Activated T-helper 2 cell treated with anti-CD3 and anti-CD28 coated beads, Interferon-gamma antibody, Interleukin-2, Interleukin-4, amounts not matched to agents 10 μg/mL and 5 μg/mL and 100 μg/mL, durations not matched to agents 14 hours and 24 hours and 36 hours (primary cell): ENCODE measurements at regions not wholly inside any gene's neighbourhood (a gene's known extent, or its start where the extent isn't known, plus 50 kb on each side); places are given as distances from the start of the nearest gene placed in this dataset.

Experiments
- DNase-seq: peaks from one replicate; pipeline ENCODE4 v3.0.0; 2021; ENCODE audit warnings: low spot score
- H3K27ac Mint-ChIP-seq: one replicate; pipeline ENCODE4 v1.8.0; 2021; ENCODE audit warnings: mixed read lengths
- H3K27me3 Mint-ChIP-seq: one replicate; pipeline ENCODE4 v1.8.0; 2021; ENCODE audit warnings: low read depth, mixed read lengths
- H3K36me3 Mint-ChIP-seq: one replicate; pipeline ENCODE4 v1.8.0; 2021; ENCODE audit warnings: low read depth, mixed read lengths
- H3K4me1 Mint-ChIP-seq: one replicate; pipeline ENCODE4 v1.8.0; 2021; ENCODE audit warnings: low read depth, mixed read lengths
- H3K4me3 Mint-ChIP-seq: one replicate; pipeline ENCODE4 v1.8.0; 2021; ENCODE audit warnings: low read depth, mild to moderate bottlenecking, moderate library complexity, mixed read lengths
- H3K9me3 Mint-ChIP-seq: one replicate; pipeline ENCODE4 v1.8.0; 2021; ENCODE audit warnings: mixed read lengths
- intact Hi-C: fragments of 100-400 bp; cut with micrococcal nuclease; formaldehyde crosslinking; loops from one replicate; pipeline ENCODE4 v1.15.1; 2023

DNA sequence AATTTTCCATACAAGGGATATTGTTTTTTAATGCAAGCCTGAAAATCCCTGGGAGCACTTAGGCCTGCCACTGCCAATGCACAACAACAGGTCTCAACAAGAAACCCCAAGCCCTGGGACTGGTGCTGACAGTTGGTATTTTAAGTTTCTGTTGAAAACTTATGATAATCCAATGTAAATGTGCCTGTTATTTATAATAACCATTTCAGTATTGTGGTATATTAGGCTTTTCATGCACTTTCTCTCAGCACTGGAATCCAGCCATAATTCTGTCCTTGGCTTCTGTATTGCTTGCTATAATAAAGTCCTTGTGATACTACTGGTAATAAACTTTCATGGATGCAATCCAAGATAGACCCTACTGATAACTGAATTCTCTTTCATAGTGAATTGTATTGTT, 218.9 kb downstream of the PCDH7 start:
- peaks cover 10% of the 10 kb centered on the region for H3K9me3 Mint-ChIP-seq
- H3K4me1 Mint-ChIP-seq: no peaks in the 10 kb centered on the region
- no peak overlapping the region for H3K4me3 Mint-ChIP-seq
- intact Hi-C loops: no loop called here
- no peak overlapping the region for H3K27ac Mint-ChIP-seq
- H3K36me3 Mint-ChIP-seq: no peaks in the 10 kb centered on the region
- no peaks in the 10 kb centered on the region for H3K27me3 Mint-ChIP-seq
- DNase-seq: no peak

- Mint-ChIP-seq H3K27ac (no peak overlapping the region), H3K4me1 (no peaks in the 10 kb centered on the region), H3K27me3 (no peaks in the 10 kb centered on the region), H3K36me3 (no peaks in the 10 kb centered on the region), H3K4me3 (no peak overlapping the region), H3K9me3 (peaks cover 4% of the 10 kb centered on the region)
- intact Hi-C loops: no loop called here
- DNase-seq: no peak
Measured at GRCh38 chr4:30939684-30940083, 219.5 kb downstream of the PCDH7 start.

GRCh38 chr4:30941641-30942040, 221.5 kb downstream of the PCDH7 start:
- DNase-seq: no peak
- intact Hi-C loops: no loop called here
- H3K27me3 Mint-ChIP-seq: no peaks in the 10 kb centered on the region
- H3K36me3 Mint-ChIP-seq: no peaks in the 10 kb centered on the region
- no peak overlapping the region for H3K27ac Mint-ChIP-seq
- H3K4me1 Mint-ChIP-seq: no peaks in the 10 kb centered on the region
- H3K4me3 Mint-ChIP-seq: no peak overlapping the region
- H3K9me3 Mint-ChIP-seq: peaks cover 1% of the 10 kb centered on the region

- H3K4me1 Mint-ChIP-seq: no peaks in the 10 kb centered on the region
- intact Hi-C loops: no loop called here
- no peak overlapping the region for H3K27ac Mint-ChIP-seq
- no peak for DNase-seq
- H3K36me3 Mint-ChIP-seq: no peaks in the 10 kb centered on the region
- H3K9me3 Mint-ChIP-seq: peaks cover 5% of the 10 kb centered on the region
- no peak overlapping the region for H3K4me3 Mint-ChIP-seq
- H3K27me3 Mint-ChIP-seq: no peaks in the 10 kb centered on the region
Measured at GRCh38 chr4:30943356-30943755, 223.2 kb downstream of the PCDH7 start.

DNA sequence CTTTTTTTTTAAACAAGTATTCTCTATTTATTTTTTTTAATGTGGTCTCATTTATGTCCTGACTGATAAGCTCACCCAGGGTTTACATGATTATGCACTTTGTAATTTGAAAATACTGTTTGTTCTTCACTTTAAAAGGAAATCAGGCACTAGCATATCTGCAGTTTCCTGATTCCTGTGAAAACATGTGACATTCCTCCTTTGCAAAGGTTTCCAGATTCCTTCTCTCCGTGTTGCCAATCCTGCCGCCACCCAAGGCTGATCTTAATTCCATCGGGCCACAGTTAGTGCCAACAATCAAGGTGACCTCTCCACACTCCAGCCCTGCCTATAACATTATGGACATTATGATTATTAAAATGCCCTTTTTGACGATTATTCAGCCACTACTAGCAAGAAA, 225.4 kb downstream of the PCDH7 start:
- H3K4me1 Mint-ChIP-seq: no peaks in the 10 kb centered on the region
- no peak overlapping the region for H3K4me3 Mint-ChIP-seq
- no peak for DNase-seq
- H3K36me3 Mint-ChIP-seq: no peaks in the 10 kb centered on the region
- intact Hi-C loops: no loop called here
- no peak overlapping the region for H3K27ac Mint-ChIP-seq
- no peaks in the 10 kb centered on the region for H3K27me3 Mint-ChIP-seq
- H3K9me3 Mint-ChIP-seq: peaks cover 5% of the 10 kb centered on the region

DNA sequence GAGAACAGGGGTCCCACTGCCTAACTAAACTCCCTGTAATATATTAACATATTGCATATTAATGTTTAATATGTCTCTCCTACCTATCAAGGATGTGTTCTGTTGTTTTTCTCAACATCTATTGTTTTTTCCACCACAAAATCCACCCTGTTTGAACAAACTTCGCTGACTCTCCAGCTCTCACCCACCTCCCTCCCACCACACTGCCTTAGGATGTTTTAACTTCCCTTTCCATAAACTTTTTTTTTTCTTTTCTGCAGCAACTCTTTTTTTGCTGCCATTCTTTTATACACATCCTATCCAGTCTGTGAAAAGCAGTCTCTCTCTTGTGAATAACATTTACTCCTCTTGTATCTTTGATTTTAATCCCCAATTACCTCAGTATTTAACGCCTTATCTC, 226.1 kb downstream of the PCDH7 start:
- H3K27ac Mint-ChIP-seq: no peak overlapping the region
- H3K36me3 Mint-ChIP-seq: no peaks in the 10 kb centered on the region
- DNase-seq: no peak
- intact Hi-C loops: no loop called here
- H3K9me3 Mint-ChIP-seq: peaks cover 5% of the 10 kb centered on the region
- H3K27me3 Mint-ChIP-seq: no peaks in the 10 kb centered on the region
- H3K4me1 Mint-ChIP-seq: no peaks in the 10 kb centered on the region
- no peak overlapping the region for H3K4me3 Mint-ChIP-seq

DNA sequence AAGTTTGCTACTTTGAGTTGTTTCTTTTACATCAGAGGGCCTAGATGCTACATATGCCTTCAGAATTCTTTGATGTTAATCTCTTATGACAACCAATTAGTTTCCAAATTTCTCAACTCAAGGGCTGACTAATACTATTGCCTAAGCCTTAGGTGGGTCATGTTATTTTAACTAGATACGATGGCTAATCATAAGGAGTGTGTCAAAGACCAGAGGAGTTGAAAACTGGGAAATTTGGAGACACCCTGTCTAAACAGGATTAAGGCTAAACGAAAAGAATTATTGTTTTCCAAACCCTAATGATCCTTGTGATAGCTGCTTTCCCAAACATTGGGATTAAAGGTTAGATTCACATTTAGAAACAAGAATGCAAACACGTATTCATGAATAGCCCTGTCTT, 228.5 kb downstream of the PCDH7 start:
- no peak for DNase-seq
- Mint-ChIP-seq H3K4me3 (no peak overlapping the region), H3K36me3 (no peaks in the 10 kb centered on the region), H3K9me3 (peaks cover 5% of the 10 kb centered on the region), H3K4me1 (no peaks in the 10 kb centered on the region), H3K27me3 (no peaks in the 10 kb centered on the region), H3K27ac (no peak overlapping the region)
- intact Hi-C loops: no loop called here

- Mint-ChIP-seq H3K9me3 (peaks cover 5% of the 10 kb centered on the region), H3K4me1 (no peaks in the 10 kb centered on the region), H3K36me3 (no peaks in the 10 kb centered on the region), H3K27ac (no peak overlapping the region), H3K4me3 (no peak overlapping the region), H3K27me3 (no peaks in the 10 kb centered on the region)
- DNase-seq: no peak
- intact Hi-C loops: no loop called here
Measured at GRCh38 chr4:30950737-30951136, 230.6 kb downstream of the PCDH7 start.

- no peaks in the 10 kb centered on the region for H3K4me1 Mint-ChIP-seq
- H3K36me3 Mint-ChIP-seq: no peaks in the 10 kb centered on the region
- no peak overlapping the region for H3K27ac Mint-ChIP-seq
- DNase-seq: no peak
- intact Hi-C loops: no loop called here
- no peak overlapping the region for H3K4me3 Mint-ChIP-seq
- no peaks in the 10 kb centered on the region for H3K9me3 Mint-ChIP-seq
- no peaks in the 10 kb centered on the region for H3K27me3 Mint-ChIP-seq
Measured at GRCh38 chr4:30952526-30953219, 232.5 kb downstream of the PCDH7 start.

- DNase-seq: no peak
- no peak overlapping the region for H3K27ac Mint-ChIP-seq
- H3K4me1 Mint-ChIP-seq: no peaks in the 10 kb centered on the region
- intact Hi-C loops: no loop called here
- no peaks in the 10 kb centered on the region for H3K9me3 Mint-ChIP-seq
- no peak overlapping the region for H3K4me3 Mint-ChIP-seq
- no peaks in the 10 kb centered on the region for H3K36me3 Mint-ChIP-seq
- no peaks in the 10 kb centered on the region for H3K27me3 Mint-ChIP-seq
Measured at GRCh38 chr4:30953799-30954198, 233.6 kb downstream of the PCDH7 start.

GRCh38 chr4:30956916-30957315, 236.7 kb downstream of the PCDH7 start:
- H3K36me3 Mint-ChIP-seq: no peaks in the 10 kb centered on the region
- no peaks in the 10 kb centered on the region for H3K4me1 Mint-ChIP-seq
- no peak overlapping the region for H3K4me3 Mint-ChIP-seq
- H3K9me3 Mint-ChIP-seq: peaks cover 4% of the 10 kb centered on the region
- no peak overlapping the region for H3K27ac Mint-ChIP-seq
- DNase-seq: no peak
- no peaks in the 10 kb centered on the region for H3K27me3 Mint-ChIP-seq
- intact Hi-C loops: no loop called here

DNA sequence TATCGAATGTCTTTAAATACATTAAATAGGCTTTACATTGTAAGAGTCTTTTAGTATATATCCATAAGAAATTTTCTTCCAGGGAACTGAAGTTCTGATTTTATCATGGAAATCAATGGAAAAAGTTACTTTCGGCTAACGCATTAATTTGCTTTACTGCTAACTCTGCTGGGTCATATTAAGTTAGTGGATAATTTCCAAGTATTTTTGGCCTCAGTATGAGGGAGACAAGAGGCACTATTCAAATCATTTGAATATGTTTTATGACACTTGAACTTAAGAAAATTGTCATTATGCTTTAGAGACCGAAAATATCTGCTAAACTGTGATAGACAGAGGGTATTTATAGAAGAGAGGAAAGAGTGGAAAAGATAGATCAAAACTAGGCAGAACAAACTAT, 237.5 kb downstream of the PCDH7 start:
- H3K4me3 Mint-ChIP-seq: no peak overlapping the region
- no peak overlapping the region for H3K27ac Mint-ChIP-seq
- H3K36me3 Mint-ChIP-seq: no peaks in the 10 kb centered on the region
- intact Hi-C loops: no loop called here
- H3K27me3 Mint-ChIP-seq: no peaks in the 10 kb centered on the region
- H3K4me1 Mint-ChIP-seq: no peaks in the 10 kb centered on the region
- DNase-seq: no peak
- H3K9me3 Mint-ChIP-seq: peaks cover 8% of the 10 kb centered on the region

DNA sequence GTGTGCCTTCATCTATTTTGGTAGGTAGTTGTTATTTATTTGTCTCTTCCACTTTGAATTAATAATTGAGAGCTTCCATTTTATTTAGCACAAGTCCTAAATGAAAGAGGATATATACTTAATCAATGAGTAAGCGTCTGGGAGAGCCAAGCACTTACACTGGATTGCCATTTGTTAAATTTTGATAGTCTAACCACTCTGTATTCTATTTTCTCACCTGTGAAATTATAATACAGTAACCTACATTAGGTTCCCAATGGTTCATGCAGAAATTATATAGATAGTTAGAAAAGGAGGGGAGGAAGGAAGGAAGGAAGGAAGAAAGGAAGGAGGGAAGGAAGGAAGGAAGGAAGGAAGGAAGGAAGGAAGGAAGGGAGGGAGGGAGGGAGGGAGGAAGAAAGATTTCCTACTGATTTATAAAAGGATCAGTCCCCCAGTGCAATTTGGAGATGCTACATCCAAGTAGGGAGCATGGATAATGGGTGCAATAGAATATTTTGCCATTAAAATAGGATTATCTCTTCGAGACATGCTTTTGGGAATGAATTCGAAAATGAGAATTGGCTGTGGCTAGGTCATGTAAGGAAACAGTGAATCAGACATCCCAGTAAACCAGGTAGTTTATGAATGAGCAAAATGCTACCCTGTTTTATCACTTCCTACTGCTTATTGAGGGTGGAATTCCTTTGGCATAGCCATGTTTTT, 239.8 kb downstream of the PCDH7 start:
- Mint-ChIP-seq H3K27ac (no peak overlapping the region), H3K36me3 (no peaks in the 10 kb centered on the region), H3K9me3 (peaks cover 14% of the 10 kb centered on the region), H3K27me3 (no peaks in the 10 kb centered on the region), H3K4me3 (no peak overlapping the region), H3K4me1 (no peaks in the 10 kb centered on the region)
- intact Hi-C loops: no loop called here
- no peak for DNase-seq
